Upper lobe of left lung (tissue), 4 donors: ENCODE measurements at regions not wholly inside any gene's neighbourhood (a gene's known extent, or its start where the extent isn't known, plus 50 kb on each side); places are given as distances from the start of the nearest gene placed in this dataset.

Source experiments
- EP300 ChIP-seq, 4 donors: sonication (generic); formaldehyde crosslinking; IDR thresholded peaks; one replicate each; pipeline ENCODE4 v1.5.1; 2017; ENCODE audit warnings: antibody characterized with exemption in 4 of 4, control low read depth in 2 of 4
- POLR2A ChIP-seq, 4 donors: fragments of 450-650 bp; IDR thresholded peaks; one replicate each; pipeline ENCODE4 v1.5.1; 2016 to 2017; ENCODE audit warnings: antibody characterized with exemption in 4 of 4, mild to moderate bottlenecking in 2 of 4
- POLR2AphosphoS5 ChIP-seq, 2 donors: sonication (generic); formaldehyde crosslinking; IDR thresholded peaks; one replicate each; pipeline ENCODE4 v1.5.1; 2017; ENCODE audit warnings: antibody characterized with exemption in 2 of 2
- TF ChIP-seq, protein P1 (sequence below), 6 experiments: fragments of 450-650 bp in 4 of 6; fragments of 200-600 bp in 2 of 6; sonication (generic) in 2 of 6; IDR thresholded peaks; one replicate each; pipeline ENCODE4 v1.5.1; 2016 to 2019; ENCODE audit warnings: antibody characterized with exemption in 6 of 6

DNA sequence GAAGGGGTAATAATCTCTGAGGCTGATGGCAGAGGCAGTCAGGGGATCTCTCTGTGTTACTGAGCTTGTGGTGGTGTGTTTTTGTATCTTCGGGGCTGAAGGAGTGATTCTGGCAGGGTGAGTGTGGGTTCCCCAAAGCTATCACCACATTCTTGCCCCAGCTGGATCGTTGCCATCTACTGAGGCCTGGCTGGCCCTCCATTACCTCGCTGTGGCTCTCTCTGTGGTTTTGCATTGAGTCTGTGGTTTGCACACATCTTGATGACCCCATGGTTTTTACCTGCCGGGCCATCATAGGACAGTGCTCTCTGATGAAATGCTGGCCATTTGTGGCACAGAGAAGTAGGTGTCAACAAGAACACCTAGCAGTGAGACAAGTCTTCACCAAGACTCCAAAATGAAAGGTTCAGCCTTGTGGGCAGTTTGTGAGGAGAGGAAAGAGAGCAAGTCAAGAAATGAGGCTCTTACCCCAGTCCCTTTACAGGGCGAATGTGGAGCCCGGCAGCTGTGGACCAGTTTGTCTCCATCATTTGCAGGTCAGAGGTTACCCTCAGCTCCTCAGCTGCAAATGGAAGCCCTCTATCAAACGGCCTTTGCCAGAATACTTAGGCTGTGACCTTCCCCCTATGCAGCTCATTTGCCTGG, 69.0 kb upstream of the NPAS1 start:
- TF ChIP-seq, protein P1, sequence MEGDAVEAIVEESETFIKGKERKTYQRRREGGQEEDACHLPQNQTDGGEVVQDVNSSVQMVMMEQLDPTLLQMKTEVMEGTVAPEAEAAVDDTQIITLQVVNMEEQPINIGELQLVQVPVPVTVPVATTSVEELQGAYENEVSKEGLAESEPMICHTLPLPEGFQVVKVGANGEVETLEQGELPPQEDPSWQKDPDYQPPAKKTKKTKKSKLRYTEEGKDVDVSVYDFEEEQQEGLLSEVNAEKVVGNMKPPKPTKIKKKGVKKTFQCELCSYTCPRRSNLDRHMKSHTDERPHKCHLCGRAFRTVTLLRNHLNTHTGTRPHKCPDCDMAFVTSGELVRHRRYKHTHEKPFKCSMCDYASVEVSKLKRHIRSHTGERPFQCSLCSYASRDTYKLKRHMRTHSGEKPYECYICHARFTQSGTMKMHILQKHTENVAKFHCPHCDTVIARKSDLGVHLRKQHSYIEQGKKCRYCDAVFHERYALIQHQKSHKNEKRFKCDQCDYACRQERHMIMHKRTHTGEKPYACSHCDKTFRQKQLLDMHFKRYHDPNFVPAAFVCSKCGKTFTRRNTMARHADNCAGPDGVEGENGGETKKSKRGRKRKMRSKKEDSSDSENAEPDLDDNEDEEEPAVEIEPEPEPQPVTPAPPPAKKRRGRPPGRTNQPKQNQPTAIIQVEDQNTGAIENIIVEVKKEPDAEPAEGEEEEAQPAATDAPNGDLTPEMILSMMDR (IDR thresholded peaks at IDR 0.05), result no peak
- TF ChIP-seq EP300 (IDR thresholded peaks at IDR 0.05) (no peak), POLR2A (IDR thresholded peaks at IDR 0.05) (no peak), POLR2AphosphoS5 (IDR thresholded peaks at IDR 0.05) (no peak)
